HUDEP-2 (cell line): ENCODE measurements at regions not wholly inside any gene's neighbourhood (a gene's known extent, or its start where the extent isn't known, plus 50 kb on each side); places are given as distances from the start of the nearest gene placed in this dataset.
"Not testable (repeated sequence)": the region's sequence is repeated elsewhere in the genome, so short reads cannot be mapped to it uniquely, and the experiment has no call there.

Experiments
- DNase-seq, 76 experiments: peaks; one replicate each; lab custom pipeline; 2025; ENCODE audit not compliant: unreplicated experiment in 76 of 76; lab: John Stamatoyannopoulos, UW

DNA sequence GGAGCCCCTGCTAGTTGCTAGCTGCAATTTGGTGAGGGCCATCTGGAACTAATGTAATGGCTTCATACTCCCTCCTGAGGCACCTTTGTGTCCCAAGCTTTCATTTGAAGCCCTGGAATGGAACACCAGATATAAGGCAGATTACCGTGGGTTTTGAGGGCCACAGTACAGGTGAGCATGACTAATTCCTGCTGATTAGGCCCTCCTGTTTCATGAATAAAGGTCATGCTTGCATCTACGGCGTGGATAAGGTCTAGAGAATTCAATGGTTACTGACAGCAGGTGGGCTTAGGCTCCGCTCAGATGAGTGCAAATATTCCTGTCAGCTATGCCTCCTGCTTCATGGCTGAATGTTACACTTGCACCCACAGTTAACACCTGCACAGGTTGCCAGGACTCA is 495.4 kb downstream of the NAP1L3 start:
- peak in 1 of 76 experiments; percentile 0 for DNase-seq

DNA sequence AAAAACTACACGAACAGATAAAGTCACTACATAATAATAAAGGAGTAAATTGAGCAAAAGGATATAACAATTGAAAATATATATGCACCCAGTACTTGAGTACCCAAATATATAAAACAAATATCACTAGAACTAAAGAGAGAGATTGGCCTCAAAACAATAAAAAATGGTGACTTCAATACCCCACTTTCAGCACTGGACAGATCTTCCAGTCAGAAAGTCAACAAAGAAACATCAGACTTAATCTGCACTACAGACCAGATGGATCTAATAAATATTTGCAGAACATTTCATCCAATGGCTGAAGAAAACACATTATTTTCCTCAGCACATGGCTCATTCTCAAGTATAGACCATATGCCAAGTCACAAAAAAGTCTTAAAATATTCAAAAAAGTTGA is 503.6 kb downstream of the NAP1L3 start:
- no peak for DNase-seq

DNA sequence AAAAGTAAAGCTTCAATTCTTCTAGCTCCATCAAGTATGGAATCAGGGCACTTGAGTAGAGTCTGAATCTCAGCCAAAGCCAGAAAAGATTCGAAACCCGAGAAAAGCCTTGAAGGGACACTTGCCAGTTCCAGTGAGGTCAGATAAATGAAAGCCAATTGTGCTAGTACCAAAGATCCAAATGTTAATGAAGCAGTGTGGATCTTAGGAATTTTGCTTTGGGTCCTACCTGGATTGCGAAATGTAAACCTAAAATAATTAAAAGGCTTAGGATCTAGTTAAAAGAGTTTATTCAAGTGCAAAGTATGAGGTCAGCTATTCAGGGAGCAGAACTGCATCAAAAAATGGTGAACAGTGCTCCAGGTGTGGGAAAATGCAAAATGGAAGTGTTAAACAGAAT is 552.6 kb downstream of the NAP1L3 start:
- no peak for DNase-seq

- DNase-seq: not testable (repeated sequence)
Measured at GRCh38 chrX:93103353-93104067, 569.9 kb downstream of the NAP1L3 start.

GRCh38 chrX:93095535-93095934 is 577.8 kb downstream of the NAP1L3 start:
- not testable (repeated sequence) for DNase-seq

- DNase-seq: not testable (repeated sequence)
Measured at GRCh38 chrX:93078906-93079305, 594.5 kb downstream of the NAP1L3 start.

DNA sequence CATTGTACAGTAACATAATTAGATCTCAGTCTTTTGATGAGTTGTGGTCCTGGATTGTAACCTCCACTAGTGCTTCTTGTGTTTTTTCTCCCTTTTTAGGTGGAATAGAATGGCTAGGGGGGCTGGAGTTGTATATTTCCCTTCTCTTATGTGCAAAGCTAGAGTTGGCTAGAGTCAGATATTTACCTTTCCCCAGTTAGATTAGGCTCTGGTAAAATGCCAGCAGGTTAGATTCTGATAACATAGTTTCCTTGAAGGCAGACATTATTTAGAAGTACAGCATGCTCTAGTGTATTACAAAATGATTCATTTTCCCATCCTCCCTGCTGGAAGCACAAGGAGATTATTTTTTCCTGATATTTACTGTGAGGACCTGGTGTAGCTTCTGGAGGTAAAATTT is 618.1 kb downstream of the NAP1L3 start:
- not testable (repeated sequence) for DNase-seq

DNA sequence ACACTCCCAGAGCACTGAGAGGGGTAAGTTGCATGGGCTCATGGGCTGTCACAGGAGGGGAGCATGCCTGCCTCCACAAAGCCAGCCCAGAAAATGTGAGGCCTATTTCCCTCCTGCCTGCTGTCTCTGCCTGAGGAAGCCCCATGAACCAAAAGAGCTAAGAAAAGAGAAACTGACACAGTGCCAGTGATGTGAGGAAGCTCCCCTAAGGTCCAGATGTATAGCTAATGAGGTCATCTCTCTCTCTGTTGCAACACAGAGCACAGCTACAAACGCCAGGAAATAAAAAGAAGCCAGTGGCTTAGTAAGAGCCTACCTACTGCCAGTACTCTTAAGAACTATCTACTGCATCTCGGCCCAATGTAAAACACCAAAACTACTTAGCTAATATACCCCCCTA is 653.5 kb downstream of the NAP1L3 start:
- not testable (repeated sequence) for DNase-seq

GRCh38 chrX:93014481-93015030 is 658.8 kb downstream of the NAP1L3 start:
- DNase-seq: not testable (repeated sequence)
